ENCODE measurements at regions not wholly inside any gene's neighbourhood (a gene's known extent, or its start where the extent isn't known, plus 50 kb on each side); places are given as distances from the start of the nearest gene placed in this dataset.

DNA sequence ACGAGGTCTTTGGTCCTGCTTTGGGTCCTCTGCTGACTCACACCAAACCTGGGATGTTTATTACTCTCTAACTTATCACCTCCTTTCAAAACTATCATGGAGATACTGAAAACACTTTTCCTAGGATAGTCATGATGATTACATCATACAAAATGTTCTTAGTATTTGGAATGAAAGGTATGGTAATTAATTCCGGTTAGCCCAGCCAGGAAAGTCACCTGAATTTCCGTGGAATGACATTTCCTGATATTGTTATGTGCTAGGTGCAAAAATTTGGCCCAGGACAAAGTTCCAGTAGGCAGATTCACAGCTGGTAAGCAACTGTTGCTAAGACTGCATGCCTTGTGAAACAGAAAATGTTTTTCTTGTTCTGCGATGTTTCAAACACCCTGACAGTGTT lies 203.4 kb downstream of the ZNF648 start:
- DNase-seq (ENCODE audit: insufficient read length, low spot score) (no peak), FAIRE-seq (no peak)
- TF ChIP-seq CTCF (IDR thresholded peaks at IDR 0.05; ENCODE audit: insufficient read depth, missing control alignments), result no peak
